ENCODE measurements at regions not wholly inside any gene's neighbourhood (a gene's known extent, or its start where the extent isn't known, plus 50 kb on each side); places are given as distances from the start of the nearest gene placed in this dataset.

GRCh38 chr7:52074071-52074470 is 757.5 kb upstream of the COBL start:
- TF ChIP-seq CTCF (IDR thresholded peaks at IDR 0.05; ENCODE audit: low read length, missing control alignments) = no peak
- DNase-seq (ENCODE audit: low read depth) = no peak
- H3K4me3 ChIP-seq (replicated peaks; ENCODE audit: low read depth, low read length) = no peak overlapping the region

- no peak overlapping the region for H3K4me3 ChIP-seq (replicated peaks; ENCODE audit: low read depth, low read length)
- no peak for TF ChIP-seq CTCF (IDR thresholded peaks at IDR 0.05; ENCODE audit: low read length, missing control alignments)
- DNase-seq (ENCODE audit: low read depth) = no peak
Measured at GRCh38 chr7:52071744-52072143, 755.1 kb upstream of the COBL start.

GRCh38 chr7:52064493-52064892 is 747.9 kb upstream of the COBL start:
- TF ChIP-seq CTCF (IDR thresholded peaks at IDR 0.05; ENCODE audit: low read length, missing control alignments) = no peak
- no peak overlapping the region for H3K4me3 ChIP-seq (replicated peaks; ENCODE audit: low read depth, low read length)

GRCh38 chr7:52061666-52062065 is 745.1 kb upstream of the COBL start:
- TF ChIP-seq CTCF (IDR thresholded peaks at IDR 0.05; ENCODE audit: low read length, missing control alignments) = no peak
- no peak overlapping the region for H3K4me3 ChIP-seq (replicated peaks; ENCODE audit: low read depth, low read length)
- no peak for DNase-seq (ENCODE audit: low read depth)

More at GRCh38 chr7:52064493-52064892, 747.9 kb upstream of the COBL start:
- DNase-seq (ENCODE audit: low read depth) = no peak

- H3K4me3 ChIP-seq (replicated peaks; ENCODE audit: low read depth, low read length) = no peak overlapping the region
- DNase-seq (ENCODE audit: low read depth) = no peak
- TF ChIP-seq CTCF (IDR thresholded peaks at IDR 0.05; ENCODE audit: low read length, missing control alignments) = no peak
Measured at GRCh38 chr7:52053525-52053924, 736.9 kb upstream of the COBL start.

- DNase-seq (ENCODE audit: low read depth) = no peak
- no peak for TF ChIP-seq CTCF (IDR thresholded peaks at IDR 0.05; ENCODE audit: low read length, missing control alignments)
- H3K4me3 ChIP-seq (replicated peaks; ENCODE audit: low read depth, low read length) = no peak overlapping the region
Measured at GRCh38 chr7:52030722-52031121, 714.1 kb upstream of the COBL start.

GRCh38 chr7:52026140-52026539 is 709.5 kb upstream of the COBL start:
- TF ChIP-seq CTCF (IDR thresholded peaks at IDR 0.05; ENCODE audit: low read length, missing control alignments) = no peak
- DNase-seq (ENCODE audit: low read depth) = no peak

More at GRCh38 chr7:52026140-52026539, 709.5 kb upstream of the COBL start:
- H3K4me3 ChIP-seq (replicated peaks; ENCODE audit: low read depth, low read length) = no peak overlapping the region
